CD4-positive, alpha-beta T cell treated with Interleukin-15 for 4 hours (primary cell): ENCODE measurements at regions not wholly inside any gene's neighbourhood (a gene's known extent, or its start where the extent isn't known, plus 50 kb on each side); places are given as distances from the start of the nearest gene placed in this dataset.
"Not testable (repeated sequence)": the region's sequence is repeated elsewhere in the genome, so short reads cannot be mapped to it uniquely, and the experiment has no call there.

Source experiments
- DNase-seq: peaks from one replicate; pipeline ENCODE4 v3.0.0-alpha.2; 2020; ENCODE audit warnings: low spot score

GRCh38 chr22:22822106-22822505, 65.5 kb upstream of the IGLL5 start:
- DNase-seq = no peak

GRCh38 chr22:22822553-22822952, 65.1 kb upstream of the IGLL5 start:
- DNase-seq = not testable (repeated sequence)

- no peak for DNase-seq
Observed at GRCh38 chr22:22823131-22823810, 64.3 kb upstream of the IGLL5 start.

- DNase-seq = no peak
Observed at GRCh38 chr22:22824340-22825212, 63.0 kb upstream of the IGLL5 start.

GRCh38 chr22:22825213-22825593, 62.4 kb upstream of the IGLL5 start:
- no peak for DNase-seq

GRCh38 chr22:22827187-22827939, 60.3 kb upstream of the IGLL5 start:
- no peak for DNase-seq

- DNase-seq = no peak
Observed at GRCh38 chr22:22830193-22830592, 57.4 kb upstream of the IGLL5 start.

- DNase-seq = no peak
Observed at GRCh38 chr22:22830957-22831688, 56.5 kb upstream of the IGLL5 start.

- no peak for DNase-seq
Observed at GRCh38 chr22:22833059-22833458, 54.6 kb upstream of the IGLL5 start.

- DNase-seq = no peak
Observed at GRCh38 chr22:22833488-22833887, 54.1 kb upstream of the IGLL5 start.

- no peak for DNase-seq
Observed at GRCh38 chr22:22834204-22834603, 53.4 kb upstream of the IGLL5 start.

- DNase-seq = no peak
Observed at GRCh38 chr22:22834783-22835182, 52.8 kb upstream of the IGLL5 start.

- no peak for DNase-seq
Observed at GRCh38 chr22:22835242-22835641, 52.4 kb upstream of the IGLL5 start.

GRCh38 chr22:22835771-22836291, 51.8 kb upstream of the IGLL5 start:
- no peak for DNase-seq

GRCh38 chr22:22836635-22837034, 51.0 kb upstream of the IGLL5 start:
- DNase-seq = no peak
